GM18517 (cell line): ENCODE measurements at regions not wholly inside any gene's neighbourhood (a gene's known extent, or its start where the extent isn't known, plus 50 kb on each side); places are given as distances from the start of the nearest gene placed in this dataset.
A peak's percentile ranks its signal among the peaks of the same experiment; 100 is the strongest.

Source experiments
- ATAC-seq: cut with Tn5 transposase; IDR thresholded peaks from one replicate; pipeline ENCODE4 v1.9.1; 2021; ENCODE audit warnings: mild to moderate bottlenecking, moderate library complexity; ENCODE audit not compliant: unreplicated experiment

DNA sequence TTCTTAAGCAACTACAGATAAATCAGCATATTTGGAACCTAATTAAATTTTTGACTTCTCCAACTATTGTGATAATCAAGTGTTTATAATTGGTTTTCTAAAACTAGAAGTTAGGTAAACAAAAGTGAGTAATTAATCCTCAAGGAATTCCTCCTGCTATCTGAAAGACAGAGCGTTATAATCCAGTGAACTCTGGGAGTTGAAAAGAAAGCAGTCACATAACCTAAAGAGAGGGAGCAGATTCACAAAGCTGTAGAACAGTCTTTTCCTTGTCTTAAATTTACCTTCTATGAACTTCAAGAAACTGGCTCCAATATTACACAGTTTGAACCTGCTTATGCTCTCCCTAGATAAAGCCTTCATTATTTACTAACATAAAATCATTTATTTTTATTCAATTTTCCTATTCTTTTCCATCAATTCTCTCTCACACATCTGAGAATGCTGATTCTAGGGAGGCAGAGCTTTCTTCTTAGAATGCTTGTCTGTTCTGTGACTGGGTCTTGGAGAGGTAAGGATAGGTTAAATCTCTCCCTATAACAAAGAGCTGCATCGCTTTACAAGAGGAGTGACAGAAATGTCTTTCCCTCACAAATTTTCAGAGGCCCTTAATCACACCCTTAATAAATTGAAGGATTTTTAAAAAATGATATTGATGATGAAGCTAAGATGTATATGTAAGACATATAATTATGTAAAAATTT, 132.8 kb downstream of the TUSC7 start:
- no peak for ATAC-seq

DNA sequence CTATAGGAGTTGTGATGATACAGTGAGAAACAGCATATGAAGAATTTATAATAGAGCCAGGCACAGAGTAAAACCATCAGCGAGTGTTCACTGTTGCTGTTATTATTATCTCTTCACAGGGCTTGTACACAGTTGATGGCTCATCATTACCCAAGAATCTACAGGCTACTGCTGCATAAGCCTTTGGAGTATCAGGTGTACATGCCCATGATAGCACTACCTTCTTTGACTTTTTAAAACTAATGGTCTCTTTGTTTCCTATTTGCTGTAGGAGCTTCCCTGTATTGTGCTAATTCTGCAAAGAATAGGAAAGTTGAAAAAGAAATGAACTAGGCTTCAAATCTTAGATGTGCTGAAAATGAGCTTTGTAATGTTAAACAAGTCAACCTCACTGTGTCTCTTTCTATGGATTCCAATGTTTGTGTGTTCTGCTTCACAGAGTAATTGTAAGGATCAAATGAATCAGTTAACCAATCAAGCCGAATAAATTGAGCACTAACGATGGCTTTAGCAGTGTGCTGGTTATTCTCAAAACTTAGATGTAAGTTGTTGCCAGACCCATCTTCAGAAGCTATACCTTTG, 138.8 kb downstream of the TUSC7 start:
- no peak for ATAC-seq

DNA sequence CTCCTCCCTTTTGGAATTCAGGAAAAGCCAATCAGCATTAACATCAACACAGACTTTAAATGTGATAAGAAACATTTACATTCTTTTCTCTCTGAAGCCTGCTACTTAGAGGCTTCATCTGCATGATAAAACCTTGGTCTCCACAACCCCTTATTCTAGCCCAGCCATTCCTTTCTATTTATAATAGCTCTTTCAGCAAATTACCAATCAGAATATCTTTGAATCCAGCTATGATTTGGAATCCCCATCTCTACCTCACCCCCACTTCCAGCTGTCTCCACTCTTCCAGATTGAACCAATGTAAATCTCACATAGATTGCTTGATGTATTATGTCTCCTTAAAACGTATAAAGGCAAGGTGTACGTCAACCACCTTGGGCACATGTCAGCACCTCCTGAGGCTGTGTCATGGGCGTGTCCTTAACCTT, 139.7 kb downstream of the TUSC7 start:
- ATAC-seq = no peak

DNA sequence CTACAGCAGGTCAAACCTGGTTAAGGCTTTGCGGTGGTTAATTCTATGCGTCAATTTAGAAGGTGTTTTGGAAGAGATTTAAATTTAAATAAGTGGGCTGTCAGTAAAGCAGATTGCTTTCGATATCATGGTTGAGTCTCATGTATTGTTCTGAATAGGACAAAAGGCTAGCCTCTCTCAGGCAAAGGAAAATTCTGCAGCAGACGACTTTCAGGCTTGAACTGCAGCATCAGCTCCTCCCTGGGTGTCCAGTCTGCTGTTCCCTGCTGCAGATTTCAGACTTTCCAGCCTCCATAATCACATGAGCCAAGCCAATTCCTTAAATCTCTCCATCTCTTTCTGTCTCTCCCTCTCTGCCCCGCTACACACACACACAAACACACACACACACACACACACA, 143.2 kb downstream of the TUSC7 start:
- ATAC-seq = no peak

DNA sequence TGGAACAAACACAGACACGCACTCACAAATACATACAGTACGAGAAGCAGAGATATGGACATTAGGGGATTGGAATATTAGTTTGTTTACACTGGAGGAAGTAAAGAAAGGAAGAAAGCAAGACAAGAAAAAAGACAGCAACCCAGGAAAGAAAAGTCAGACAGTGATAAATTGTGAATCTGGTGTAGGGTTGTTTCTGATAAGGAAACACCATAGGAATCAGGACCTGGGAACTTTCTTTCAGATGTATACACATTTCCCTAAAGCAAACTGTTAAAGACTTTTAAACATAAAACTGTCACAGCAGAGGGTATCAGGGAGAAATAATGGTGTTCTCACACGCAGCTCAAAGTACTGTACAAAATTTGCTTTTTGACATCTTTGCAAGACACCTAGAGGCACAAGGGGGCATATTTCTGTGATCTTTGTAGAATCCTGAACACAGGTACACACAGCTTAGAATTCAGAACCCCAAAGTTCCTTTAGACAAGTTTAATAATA, 153.7 kb downstream of the TUSC7 start:
- no peak for ATAC-seq

DNA sequence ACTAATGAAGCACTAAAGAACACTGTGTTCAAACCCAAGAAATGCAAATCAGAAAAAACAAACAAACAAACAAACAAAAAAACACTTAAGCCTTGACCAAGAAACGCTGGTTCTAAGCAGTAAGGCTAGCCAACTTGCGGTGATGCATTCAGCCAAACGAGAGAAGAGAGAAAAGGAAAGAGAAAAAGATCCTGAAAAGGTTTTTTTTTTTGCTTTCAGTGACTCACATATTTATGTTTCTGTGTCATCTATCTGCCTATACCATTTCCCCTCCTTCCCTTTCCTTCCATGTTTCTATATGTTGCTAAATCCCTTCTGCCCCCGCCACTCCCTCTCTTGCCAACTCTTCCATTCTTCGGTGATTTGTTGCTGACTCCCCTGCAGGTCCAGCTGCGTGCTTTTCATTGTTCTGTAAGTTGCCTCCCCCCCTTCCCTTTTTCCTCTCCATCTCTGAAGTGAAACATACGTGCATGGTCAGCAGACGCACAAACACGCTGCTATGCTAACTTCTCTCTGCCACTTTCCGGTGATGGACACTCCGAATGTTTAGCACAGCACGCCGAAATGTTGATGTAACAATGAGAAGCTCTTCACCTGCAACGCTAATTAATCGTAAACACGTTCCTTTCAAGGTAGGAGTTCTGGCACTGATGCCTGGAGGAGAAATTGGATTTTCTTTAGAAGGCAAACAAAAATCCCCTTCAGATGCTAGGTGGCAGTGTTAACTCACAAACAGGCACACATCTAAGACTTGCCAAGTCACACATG, 154.4 kb downstream of the TUSC7 start:
- ATAC-seq = no peak

DNA sequence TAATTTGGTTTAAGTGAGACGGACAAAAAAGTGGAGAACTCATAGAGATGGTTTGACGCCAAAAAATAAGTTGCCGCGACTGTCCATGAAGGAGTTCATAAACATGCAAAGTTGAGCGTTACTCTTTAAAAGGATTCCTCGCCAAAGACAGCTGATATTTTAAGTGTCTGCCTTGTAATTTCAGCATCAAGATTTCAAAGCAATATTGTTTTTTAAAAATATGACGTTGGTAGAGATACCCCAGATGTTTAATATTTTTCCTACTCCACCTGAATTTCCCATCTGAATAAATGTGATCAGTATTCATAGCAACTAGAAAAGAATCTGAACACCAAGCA, 155.0 kb downstream of the TUSC7 start:
- ATAC-seq = no peak

DNA sequence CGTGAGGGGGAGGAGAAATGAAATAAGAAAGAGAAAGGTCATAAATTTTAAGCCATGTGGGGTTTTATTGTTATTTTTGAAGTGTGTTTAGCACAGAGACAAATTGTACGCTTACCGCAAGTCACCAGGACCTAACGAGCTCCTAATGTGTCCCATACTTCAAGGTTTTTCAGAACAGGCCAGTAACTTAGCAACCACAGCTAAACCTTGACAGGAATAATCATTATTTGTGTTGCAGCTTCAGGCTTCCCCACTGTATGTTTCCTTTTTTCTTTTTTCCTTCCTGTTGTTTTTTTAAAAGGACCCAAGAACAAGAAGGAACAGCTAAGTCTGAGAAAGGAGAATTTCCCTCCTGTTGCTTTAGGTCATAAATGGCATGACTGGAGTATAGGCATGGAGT, 160.8 kb downstream of the TUSC7 start:
- no peak for ATAC-seq

DNA sequence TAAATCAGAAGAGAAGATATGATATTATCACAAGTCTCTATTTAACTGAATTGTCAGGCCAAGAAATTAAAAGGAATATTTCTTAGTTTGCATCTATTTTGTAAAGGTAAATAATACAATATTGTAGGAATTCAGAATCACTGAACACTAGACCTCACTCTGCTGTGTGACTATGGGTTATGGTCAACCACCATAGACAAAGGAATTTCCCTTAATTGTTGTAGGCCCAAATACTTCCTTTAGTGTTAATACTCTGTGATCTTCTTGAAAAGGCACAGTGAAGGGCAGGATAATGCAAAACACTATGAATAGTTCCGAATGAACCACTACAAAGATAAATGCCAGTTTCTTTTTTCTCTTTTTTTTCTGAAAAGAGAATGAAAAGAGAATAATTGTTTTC, 162.3 kb downstream of the TUSC7 start:
- no peak for ATAC-seq

DNA sequence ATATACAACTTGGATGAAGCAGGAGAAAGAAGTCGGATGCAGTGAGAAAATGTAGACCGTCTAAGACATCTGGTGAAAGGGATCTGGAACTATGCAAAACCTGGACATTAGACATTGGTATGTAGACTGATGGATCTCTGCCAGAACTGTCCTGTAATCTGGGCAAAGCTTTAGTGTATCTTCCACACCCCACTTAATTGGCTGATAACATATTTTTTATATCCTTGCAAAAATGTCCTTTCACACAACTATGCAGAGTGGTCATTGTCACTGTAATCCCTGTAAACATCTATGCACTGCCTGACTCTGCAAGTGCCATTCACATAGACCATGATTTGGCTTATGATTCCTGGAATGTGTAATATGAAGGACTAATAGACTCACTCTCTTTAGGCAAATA, 163.1 kb downstream of the TUSC7 start:
- ATAC-seq = no peak

DNA sequence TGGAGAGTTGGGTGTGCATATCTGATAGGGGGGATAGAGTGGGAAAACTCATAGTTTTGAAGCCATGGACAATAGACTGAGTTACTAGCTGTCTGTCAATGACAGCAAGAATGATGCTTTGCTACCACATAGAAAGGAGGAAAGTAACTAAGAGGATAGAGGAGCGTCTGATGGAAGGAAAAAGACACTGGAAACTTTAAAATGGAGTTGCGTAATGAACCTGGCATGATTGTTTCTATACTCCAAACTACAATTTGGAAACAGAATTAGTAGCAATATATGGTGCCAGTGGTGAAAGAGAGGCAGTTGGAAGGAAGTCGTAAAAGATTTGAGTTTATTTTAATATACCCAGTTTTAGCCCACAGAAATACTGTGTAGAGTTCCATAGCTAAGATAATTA, 163.6 kb downstream of the TUSC7 start:
- ATAC-seq = no peak

DNA sequence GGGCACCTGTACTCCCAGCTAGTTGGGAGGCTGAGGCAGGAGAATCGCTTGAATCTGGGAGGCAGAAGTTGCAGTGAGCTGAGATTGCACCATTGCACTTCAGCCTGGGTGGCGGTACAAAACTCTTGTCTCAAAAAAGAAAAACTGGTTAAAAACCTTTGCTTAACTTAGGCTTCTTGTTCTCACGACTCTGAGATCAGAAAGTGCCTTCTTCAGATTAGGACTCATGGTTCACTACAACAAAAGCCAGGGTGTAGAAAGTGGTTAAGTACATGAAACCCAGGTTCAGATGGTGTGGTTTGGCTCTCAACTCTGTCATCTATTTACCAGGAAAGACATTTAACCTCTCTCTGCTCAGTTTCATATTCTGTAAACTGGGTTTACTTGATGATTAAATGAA, 168.4 kb downstream of the TUSC7 start:
- no peak for ATAC-seq

DNA sequence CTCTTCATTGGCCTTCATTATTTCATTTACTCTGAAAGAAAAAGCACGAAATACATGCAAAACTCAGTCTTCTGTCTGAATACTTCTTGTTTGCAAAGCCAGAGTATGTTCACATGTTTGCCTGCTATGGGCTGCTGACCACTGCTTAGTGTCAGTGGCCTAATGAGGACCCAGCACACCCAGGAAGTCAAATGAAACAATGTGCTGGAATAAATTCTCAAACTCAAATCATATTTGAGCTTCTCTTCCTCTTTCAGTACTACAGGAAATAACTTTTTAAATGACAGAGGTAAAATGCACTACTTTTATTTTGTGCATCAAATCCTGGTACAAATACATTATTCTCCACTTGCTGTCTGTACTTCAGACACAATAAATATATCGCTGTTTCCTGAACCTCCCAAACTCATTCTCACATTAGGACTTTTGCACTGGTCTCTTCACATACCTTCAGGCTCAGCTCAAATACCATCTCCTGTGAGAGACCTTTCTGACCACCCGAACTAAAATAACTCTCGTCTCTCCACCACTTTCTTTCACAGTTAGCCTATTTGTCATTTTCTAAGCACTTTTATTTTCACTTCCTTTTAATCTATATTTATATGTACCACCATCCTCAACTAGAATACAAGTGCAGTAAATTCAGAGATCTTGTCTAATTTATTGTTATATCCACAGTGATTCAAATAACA, 176.8 kb downstream of the TUSC7 start:
- peak; percentile 97 for ATAC-seq

DNA sequence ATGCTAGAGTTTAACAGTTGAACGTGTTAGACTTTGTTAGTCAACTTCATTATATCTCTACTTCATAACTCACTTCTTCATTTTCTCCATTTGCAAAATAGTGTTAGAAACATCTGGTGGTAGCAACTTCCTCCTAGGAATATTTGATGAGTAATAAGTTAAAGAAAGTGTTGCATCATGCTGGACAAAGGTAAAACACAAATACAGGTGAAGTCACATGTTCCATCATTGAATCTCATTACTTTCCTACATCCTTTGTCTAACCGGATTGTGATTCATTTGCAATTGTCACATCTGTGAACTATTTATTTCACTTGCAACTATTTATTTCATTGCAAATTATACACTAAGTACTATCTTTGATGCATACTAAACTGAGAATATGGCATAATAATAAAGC, 186.5 kb downstream of the TUSC7 start:
- no peak for ATAC-seq

DNA sequence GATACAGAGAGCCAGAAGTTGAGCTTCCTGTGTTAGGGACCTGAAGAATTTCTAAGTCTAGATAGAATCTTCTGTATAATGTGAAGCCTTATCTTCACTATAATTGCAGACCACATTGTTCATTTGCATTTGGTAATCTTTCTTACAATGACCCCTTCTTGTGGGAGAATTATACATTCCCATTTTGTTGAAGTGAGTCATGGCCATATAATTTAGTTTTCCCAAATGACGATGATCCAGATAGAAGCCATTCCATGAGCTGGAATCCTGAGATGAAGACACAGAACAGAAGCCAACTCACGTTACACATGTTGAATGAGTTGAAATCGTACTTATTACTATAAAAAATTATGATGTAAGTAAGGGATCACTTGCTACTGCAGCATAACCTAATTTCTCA, 187.8 kb downstream of the TUSC7 start:
- ATAC-seq = no peak

DNA sequence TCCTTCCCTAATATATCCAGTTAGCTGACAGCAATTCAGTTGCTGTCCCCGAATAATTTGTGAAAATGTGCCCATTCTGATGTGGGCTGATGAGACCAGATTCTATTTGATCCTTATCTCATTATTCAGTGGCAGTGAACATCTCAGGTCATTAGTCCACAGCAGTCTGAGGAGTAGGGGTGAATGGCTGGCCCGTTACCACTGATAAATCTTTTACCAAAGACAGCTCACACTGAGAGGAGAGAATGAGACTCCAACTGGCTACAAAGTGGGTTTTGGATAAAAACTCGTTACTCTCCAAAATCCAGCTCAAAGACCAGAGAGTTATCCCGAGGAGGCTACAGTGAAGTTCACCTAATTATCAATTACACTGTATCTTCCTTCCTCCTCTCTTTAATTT, 189.7 kb downstream of the TUSC7 start:
- no peak for ATAC-seq

DNA sequence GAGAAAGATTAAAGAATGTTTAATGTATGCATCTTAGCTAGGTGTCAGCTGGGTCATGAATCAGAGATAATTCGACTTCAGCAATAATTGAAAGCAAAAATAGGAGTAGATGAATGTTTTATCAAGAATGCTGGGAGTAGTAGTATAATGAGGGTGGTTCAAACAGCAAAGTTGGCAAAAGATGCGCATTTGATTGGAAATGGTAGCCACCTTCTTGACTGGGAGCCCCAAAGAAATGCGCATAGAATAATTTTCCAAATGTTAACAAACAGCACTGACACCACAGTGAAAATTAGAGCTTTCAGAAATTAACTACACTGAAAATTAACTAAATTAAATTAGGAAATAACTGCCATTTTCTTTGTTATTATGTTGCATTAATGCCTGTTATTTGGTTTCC, 195.8 kb downstream of the TUSC7 start:
- no peak for ATAC-seq

DNA sequence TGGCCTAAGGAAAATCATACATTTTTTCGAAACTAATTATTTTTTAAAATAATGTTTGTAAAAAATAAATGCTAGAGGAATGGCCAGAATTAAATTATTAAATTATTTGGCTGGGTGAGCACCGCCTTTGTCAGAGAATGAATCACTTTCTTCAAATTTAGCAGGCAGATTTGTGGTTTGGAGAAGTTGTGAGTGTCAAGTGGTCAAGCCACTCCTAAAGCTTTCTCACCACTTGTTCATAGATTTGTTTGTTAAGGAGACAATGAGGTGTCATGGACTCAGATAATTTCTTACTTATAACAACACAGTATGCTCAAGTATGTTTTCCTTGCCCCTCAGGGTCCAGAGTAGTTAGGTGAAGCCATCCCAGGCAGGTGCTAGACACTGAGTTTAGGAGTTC, 196.2 kb downstream of the TUSC7 start:
- ATAC-seq = no peak

DNA sequence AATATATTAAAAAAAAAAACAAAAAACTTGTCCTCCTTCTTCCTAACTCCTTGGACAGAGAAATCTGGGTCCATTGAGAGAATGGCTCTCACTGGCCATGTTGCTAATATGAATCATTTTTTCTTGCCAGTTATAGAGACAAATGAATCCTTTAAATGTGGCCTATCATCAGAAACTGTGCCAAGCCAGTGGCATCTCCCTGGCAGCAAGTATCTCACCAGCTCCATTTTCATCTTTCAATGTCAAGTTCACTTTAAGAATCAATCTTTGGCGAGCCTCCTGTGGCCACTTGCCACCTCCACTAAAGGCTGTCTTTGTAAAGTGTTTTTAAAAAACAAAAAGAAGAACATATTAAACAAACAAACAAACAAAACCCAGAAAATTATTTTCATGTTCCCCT, 202.5 kb downstream of the TUSC7 start:
- no peak for ATAC-seq

DNA sequence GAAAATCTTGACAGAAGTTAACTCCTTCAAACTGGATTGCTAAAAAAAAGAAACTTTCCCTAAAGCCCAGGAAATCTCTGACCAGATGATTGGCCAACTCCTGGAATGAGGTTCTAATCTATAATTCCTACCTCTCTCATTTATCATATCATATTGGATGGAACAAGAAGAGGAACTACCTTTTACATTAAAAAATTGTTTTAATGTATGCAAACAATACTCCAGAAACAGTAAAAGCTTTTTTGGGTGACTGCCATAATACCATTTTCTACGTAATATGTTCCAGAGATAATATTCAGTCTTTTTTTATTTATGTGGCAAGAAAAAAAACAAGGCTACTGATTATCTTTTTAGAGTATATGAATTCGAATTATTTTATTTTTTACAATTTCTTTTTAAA, 204.4 kb downstream of the TUSC7 start:
- no peak for ATAC-seq

DNA sequence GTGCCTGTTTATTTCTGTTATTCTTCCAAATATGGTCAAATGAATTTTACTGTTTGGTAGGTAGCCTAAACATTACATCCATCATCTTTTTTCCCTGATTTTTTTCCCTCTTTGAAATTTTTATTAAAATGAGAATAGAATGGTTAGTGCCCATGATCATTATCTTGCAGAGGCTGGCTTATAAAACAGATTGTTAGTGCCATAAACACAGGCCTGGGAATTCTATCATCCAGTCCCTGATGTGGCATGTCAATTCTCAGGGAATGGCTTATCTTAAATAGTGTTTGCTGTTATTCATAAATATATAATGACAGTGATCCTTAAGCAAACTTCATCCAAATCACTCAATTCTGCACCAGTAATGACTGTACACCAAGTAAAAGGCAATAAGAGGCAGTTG, 207.3 kb downstream of the TUSC7 start:
- ATAC-seq = no peak
